NT2/D1 (cell line): ENCODE measurements at regions not wholly inside any gene's neighbourhood (a gene's known extent, or its start where the extent isn't known, plus 50 kb on each side); places are given as distances from the start of the nearest gene placed in this dataset.

Experiments used
- SUZ12 ChIP-seq: IDR thresholded peaks from 2 replicates; pipeline ENCODE4 v1.6.1; 2011; ENCODE audit not compliant: insufficient read length, insufficient read depth; ENCODE audit errors: extremely low read depth
- YY1 ChIP-seq: IDR thresholded peaks from 2 replicates; pipeline ENCODE4 v1.6.1; 2011; ENCODE audit not compliant: insufficient read length, insufficient read depth

DNA sequence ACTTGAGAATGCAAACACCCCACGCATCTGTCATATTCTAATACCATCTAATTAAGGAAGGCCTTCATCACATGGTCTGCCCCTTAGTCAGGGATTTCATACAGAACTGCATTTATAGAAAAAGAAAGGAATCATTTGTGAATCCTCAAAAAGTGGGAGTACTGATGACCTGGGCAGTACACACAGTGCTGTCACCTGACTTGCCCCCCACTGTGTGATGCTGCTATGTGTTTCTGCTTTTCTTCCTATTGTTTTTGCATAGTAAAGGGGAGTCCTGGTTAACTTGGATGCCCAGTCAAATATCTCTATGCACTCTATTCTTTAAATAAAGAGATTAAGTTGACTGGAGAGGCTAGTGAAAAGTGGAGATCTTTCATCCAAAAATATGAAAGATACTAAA, 1921.2 kb upstream of the PRR20A start:
- TF ChIP-seq YY1 (no peak), SUZ12 (no peak)
